HG02840 (cell line): ENCODE measurements at regions not wholly inside any gene's neighbourhood (a gene's known extent, or its start where the extent isn't known, plus 50 kb on each side); places are given as distances from the start of the nearest gene placed in this dataset.
"Not testable (repeated sequence)": the region's sequence is repeated elsewhere in the genome, so short reads cannot be mapped to it uniquely, and the experiment has no call there.

ENCODE experiments used
- ATAC-seq: cut with Tn5 transposase; IDR thresholded peaks from one replicate; pipeline ENCODE4 v1.9.1; 2021; ENCODE audit warnings: mild to moderate bottlenecking, moderate library complexity, moderate number of reproducible peaks; ENCODE audit not compliant: unreplicated experiment, low FRiP score

DNA sequence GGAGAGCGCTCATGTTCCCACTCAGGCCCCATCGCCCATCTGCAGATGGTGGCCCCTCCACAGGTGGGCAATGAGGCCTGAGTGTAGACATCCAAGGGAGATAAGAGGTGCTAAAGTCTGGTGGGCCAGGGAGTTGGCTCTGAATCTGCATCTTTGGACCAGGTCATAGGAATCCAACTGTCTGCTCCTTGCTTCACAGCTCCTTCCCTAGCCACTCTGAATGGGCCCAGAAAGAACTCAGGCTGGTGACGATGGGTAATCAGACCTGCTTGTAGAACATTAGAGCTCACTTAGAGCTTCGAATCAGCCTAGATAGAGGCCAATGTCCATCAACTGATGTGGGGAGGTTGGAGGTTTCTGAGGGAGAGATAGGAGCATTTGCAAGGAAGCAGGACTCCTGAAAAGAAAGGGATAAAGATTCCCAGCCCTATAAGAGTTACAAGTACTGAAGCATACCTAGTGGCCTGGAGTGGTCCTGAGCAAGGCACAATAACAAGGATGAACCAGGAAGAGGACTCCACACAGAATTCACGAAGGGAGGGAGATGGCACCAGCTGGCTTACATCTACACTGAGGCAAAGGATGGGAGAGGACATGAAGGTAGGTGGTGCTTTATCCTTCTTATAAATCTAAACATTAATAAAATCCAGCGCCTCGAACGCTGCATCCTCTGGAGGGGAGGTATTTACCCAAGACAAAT lies 132.8 kb upstream of the ALDH1B1 start:
- no peak for ATAC-seq

DNA sequence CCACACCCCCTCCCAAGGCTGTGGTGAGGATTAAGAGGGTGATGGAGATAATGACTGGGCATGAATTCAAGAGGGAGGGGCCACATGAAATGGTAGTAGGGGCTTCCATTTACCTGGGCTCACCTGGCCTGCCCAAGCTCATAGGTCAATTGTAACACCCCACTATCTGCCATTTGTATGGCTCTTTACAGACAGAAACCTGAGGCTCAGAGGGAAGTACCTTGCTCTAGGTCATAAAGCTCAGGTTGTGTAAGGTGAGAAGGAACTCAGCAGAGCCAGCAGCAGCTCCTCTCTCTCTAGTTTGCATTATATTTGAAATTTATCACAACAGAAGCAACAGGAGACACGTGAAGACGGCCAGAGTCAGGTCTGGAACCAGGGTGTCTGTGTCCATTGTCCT lies 133.4 kb upstream of the ALDH1B1 start:
- no peak for ATAC-seq

DNA sequence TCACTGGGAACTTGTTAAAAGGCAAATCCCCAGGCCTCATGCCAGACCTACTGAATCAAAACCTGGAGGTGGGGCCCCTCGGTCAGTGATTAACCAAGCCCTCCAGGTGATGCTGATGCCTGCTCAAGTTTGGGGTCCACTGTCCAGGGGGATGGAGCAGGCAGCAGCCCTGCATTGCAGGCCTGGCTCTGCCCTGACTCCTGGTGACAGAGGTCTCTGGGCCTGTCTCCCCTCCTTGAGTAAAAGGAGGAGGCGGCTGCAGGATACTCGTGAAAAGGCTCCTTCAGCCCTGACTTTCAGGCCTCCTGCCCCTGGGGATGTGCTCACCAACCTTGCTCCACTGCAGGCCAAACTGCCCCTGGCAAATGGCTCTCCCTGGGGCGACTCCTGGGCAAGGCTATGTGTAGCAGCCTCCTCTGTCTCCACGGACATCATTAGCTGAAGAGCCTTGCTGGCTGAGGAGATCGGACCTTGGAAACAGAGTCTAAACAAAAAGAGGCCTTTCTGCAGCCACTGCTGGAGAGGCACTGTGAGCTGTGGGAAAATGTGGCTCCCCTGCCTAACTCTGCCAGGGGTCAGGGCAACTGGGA lies 134.8 kb upstream of the ALDH1B1 start:
- ATAC-seq, result no peak

DNA sequence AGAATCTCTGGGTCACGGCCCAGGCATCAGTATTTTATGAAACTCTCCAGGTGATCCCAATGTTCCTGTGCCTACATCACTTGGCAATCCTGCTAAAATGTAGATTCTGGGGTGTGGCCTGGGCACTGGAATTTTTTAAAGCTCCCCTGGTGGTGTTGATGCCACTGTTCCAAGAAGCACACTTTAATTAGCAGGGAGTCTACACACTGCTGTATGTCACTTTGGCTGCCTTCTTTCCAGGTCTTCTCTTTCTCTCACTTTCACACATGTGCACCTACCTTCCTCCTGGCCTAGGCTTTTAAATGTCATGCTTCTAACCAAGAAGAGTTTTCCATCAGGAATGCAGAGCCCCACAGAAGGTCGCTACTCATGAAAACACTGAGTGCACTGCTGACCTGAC lies 136.0 kb upstream of the ALDH1B1 start:
- no peak for ATAC-seq

DNA sequence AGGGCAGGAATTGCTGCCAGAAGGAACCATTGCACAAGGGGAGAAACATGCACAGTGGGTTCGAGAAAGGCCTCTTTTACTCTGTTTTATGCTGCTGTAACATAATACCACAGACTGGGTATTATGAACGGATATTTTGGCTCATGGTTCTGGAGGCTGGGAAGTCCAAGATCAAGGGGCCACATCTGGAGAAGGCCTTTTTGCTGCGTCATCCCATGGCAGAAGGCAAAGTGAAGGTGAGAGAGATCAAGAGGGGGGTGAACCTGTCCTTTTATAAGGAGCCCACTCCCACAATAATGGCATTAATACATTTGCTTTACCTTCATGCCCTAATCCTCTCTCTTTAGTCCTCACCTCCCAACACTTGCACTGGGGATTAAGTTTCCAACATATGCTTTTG lies 136.9 kb upstream of the ALDH1B1 start:
- no peak for ATAC-seq

DNA sequence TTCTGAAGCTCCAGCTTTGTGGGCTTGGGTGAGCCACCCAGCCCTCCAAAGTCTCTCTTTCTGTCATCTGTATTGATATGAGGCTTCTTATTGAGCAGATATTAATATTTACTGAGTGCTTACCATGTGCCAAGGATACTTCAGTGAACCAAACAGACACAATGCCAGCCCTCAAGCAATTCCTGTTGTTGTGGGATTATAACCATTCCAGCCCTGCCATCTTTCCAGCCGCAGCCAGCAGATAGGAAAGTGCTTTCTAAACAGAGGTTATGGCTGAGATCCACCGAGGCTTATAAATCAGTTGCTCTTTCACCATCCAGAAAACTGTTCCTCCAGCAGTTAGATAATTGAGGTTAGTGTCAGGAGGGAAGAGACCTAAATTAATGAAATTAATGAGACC lies 137.7 kb upstream of the ALDH1B1 start:
- no peak for ATAC-seq

DNA sequence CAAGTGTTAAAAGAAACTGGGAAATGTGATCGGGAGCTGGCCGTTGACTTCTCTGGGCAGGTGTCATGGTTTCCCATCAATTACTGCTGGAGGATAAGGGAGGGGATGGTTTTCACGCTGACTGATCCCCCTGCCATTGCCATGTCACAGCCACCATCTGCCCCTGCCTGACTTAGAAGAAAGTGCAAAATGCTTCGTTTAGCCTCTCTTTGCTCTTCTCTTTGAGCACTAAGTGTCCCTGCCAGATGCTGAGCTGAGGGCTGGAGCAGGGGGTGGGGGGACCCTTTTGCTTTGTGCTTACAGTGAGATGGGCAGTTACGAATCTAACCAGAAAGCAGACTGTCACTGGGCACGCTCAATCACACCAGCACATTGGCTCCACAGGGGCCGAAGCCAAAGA lies 138.4 kb upstream of the ALDH1B1 start:
- no peak for ATAC-seq

DNA sequence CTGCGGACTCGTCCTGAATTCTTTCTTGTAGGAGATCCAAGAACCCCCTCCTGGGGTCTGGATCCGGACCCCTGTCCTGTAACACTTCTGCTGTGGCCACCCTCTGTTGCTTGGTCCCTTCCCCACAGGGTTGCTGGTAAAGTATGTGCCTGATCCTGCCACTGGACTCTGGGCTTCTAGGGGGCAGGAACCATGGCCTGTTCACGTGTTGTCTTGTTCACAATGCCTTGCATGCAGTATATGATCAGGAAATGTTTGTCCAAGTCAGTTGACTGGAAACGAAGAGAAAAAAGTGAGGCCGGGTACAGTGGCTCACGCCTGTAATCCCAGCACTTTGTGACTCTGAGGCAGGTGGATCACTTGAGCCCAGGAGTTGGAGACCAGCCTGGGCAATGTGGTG lies 139.3 kb upstream of the ALDH1B1 start:
- ATAC-seq, result no peak

DNA sequence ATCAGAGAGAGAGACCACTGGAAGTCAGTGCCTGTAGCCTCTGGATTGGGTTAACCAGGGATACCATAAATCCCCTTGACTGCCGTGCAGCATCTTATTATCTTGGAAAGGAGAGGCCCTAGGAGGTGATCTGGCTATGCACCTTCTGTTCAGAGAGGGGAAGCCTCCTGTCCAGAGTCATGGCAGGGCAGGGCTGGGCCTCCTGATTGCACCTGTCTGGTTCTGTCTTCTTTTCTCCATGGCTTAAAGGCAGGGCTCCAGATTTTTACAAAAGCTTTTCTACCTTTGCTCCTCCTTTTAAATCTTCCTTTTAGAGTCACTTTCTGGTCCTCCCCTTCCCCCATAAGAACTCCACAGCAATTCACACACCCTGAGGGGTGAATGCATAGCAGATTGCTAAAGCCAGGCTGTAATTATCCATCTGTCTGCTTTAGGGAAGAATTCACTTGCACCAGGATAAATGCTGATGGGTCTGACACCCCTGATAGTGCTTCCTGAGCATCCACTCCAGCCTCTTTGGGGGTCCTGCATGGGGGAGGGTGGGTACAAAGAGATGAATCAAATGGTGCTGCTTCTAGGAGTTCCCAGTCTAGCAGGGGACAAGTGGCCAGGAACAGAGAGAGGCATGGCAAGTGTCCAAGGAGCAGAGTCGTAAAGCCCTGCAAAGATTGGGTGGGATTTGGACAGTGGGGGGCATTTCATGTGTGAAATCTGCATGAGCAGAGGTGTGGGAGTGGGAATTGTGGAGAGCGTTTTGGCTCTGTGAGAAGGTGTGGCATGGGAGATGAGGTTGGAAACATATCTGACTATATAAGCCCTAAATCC lies 141.3 kb upstream of the ALDH1B1 start:
- ATAC-seq, result no peak

DNA sequence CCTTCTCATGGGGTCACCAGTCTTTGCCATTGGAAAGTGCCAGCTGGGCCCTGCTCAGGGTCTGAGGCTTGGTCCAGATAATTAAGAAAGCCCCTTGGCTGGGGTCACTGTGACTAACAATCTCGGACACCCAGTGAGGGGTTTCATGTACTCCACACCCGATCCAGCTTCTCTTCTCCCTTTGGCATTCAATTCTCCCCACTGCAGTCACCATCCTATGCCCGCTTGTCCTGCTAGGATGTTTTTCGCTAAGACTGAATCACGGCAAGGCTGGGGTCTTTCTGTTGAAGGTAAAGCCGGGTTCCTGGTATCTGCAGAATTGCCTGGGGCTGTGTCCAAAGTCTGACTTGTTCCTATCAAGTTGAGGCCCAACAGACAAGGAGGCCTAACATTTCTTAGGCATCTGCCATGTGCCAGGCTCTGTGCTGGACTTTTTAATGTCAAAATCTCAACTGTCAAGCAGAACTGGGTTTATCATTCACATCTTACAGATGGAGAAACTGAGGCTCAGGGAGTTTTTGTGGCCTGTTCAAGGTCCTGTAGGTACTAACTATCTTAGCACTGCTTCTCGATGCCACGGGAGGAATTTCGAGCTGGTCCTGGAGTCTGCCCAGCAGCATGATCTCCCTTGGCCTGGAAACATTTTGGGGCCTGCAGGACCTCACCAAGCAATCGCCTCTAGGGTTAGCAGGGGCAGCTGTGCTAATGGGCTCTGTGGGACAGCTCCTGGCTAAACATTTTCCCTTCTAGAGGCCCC lies 142.0 kb upstream of the ALDH1B1 start:
- ATAC-seq, result no peak

DNA sequence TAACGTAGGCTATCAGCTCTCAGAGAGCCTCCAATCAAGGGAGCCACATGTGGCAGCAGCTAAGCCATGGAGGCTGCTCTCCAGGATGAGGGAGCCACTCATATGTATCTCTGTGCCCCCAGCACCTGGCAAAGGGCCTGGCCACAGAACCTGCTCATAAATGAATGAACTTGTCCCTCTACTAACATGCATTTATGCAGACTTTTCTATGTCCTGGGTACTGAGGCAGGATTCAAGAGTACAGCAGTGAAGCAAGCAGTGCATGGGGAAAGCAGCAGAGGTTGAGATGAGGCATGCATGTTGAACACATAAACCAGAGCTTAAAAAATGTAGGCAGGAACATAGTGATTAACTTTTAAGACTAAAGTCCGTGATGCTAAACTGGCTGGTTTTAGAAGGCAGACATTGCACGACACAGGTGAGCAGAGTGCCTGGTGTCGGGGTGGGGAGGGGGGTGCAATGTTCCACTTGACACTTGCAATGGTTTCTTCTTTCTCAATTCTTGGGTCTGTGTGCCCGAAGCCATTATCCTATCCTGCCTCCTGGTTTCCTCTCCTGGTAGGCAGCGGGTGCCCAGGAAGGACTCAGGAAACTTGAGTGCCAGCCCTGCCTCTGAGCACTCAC lies 142.8 kb upstream of the ALDH1B1 start:
- no peak for ATAC-seq

DNA sequence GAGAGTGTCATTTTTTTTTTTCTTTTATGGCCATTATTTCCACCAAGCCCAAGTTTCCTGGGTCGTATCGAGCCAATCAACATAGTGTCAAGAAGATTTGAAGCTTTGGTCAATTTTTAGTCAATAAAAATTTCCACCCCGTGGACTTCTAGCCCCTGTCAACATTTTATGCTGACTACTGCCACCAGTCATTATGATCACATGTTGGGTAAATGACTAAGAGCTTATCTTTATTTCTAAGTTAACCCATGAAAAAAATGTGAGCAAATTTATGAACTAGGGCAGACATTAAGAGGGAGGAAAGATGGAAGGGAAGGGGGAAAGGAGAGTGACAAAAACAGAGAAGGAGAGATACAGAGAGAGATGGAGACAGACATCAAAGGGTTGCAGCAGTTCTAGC lies 143.5 kb upstream of the ALDH1B1 start:
- ATAC-seq, result no peak

DNA sequence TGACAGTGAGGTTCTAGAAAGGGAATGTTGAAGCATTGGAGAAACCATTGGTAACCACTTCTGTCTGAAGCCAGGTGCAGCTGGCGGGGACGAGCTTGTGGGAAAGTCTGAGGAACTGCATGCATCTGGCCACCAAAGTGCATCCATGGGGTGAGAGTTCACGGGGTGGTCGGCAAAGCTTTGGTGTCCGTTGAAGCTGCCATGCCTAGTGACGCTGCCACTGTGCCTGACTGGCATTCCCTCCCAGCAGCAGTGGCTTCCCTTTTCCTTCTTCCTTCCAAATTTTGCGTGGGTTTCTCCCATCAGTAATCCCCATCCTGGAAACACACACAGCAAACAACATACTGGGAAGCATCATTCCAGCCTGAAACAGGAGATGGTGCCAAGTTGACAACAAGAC lies 145.7 kb upstream of the ALDH1B1 start:
- ATAC-seq, result no peak

DNA sequence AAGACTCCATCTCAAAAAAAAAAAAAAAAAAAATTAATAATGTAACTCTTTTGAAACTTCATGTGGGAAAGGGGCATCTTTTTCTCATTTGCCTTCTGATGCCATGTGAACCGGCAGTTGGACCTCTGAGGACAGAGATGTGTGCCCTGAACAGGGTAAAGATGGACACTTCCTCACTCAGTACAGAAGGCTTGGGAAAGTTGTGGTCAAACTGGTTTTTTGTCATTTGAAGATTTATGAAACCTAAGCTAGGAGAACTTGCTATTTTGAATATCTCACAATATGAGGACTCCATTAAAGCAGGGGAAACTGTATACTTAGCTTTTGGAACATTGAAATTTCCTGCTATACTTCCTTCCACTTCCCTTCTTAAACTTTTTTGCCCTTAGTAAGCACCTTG lies 147.5 kb upstream of the ALDH1B1 start:
- no peak for ATAC-seq

DNA sequence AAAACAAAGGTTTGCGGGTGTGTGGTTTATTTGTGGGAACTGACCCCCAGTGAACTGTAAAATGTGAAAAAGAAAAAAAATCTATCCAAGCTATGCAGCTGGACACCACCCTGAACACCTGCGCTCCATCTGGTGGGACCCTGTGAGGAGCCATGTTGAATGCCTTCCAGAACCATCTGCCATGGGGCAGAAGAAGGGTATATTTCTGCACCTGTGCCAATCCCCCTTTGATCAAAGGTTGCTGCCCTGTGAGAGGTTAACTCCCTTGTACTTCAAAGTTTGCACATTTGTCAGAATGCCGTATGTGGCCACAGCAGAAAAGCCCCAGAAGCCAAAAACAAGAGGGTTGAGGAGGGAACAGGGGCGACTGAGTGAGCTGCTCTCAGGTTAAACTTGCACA lies 148.5 kb upstream of the ALDH1B1 start:
- ATAC-seq, result no peak

DNA sequence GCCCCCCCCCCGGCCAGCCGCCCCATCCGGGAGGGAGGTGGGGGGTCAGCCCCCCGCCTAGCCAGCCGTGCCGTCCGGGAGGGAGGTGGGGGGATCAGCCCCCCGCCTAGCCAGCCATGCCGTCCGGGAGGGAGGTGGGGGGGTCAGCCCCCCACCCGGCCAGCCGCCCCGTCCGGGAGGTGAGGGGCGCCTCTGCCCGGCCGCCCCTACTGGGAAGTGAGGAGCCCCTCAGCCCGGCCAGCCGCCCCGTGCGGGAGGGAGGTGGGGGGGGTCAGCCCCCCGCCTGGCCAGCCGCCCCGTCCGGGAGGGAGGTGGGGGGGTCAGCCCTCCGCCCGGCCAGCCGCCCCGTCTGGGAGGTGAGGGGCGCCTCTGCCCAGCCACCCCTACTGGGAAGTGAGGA lies 150.4 kb upstream of the ALDH1B1 start:
- ATAC-seq, result not testable (repeated sequence)

DNA sequence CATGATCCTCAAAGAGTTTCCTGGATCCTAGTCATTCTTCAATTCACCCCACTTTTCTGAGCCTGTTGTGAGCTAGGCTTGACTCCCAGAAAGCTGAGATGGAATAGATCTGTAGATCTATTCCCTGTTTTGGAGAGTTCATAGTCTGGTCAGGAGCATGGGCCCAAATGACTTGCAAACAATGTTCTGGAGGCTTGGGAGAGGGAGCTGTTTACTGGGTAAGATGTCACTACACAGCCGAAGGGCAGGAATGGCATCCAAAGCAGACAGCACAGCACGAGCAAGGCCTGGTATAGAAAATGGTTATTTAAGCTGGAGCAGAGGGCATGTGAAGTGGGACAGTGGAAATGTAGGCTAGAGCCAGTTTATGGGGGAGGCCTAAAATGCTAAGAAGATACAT lies 152.5 kb upstream of the ALDH1B1 start:
- ATAC-seq, result no peak

DNA sequence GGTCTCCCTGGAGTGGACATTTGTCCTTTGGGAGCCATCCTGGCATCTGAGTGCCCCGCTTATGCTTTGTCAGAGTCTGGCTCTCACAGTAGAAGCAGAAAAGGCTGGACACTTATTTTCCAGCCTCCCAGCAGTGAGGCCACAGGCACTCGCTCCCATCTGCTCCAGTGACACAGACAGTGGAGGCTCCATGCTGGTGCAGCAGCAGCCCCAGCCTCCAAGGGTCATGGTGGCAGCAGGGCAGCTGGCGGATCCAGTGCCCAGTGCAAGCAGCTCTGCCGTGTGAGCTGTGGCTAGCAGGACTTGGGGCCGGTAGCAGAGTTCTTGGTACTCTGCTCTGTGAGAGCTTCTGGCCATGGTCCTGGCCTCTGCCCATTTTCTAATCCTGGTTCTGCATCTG lies 157.3 kb upstream of the ALDH1B1 start:
- no peak for ATAC-seq

DNA sequence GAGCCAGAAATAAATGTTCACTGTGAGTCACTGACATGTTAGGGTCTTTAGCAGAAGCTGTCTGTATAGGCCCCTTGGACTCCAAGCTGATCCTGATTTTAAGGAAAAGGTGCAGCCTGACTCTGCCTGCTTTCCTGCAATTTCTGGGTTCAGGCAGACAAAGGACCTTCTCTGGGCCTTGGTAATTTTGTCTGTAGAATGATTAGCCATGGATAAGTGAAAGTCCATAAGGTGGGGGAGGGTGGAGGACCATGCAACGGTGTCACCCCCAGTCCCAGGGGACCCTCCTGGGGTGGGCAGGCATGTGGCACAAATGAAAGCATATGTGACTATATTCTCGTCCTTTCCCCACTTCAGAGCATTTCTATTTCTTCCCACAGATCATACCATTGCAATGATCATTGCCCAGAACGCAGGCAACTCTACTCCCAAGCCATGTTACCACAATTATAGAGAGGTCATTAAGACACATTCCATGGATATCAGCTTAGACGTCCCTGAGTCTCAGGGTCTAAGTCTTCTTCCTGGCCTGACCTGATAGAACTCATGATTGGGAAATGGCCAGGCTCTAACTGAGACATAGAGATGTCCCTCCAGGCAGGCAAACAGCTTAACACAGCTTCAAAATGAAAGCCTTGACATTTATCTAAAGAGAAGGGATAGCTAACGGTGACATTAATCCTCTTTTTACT lies 157.9 kb upstream of the ALDH1B1 start:
- no peak for ATAC-seq

DNA sequence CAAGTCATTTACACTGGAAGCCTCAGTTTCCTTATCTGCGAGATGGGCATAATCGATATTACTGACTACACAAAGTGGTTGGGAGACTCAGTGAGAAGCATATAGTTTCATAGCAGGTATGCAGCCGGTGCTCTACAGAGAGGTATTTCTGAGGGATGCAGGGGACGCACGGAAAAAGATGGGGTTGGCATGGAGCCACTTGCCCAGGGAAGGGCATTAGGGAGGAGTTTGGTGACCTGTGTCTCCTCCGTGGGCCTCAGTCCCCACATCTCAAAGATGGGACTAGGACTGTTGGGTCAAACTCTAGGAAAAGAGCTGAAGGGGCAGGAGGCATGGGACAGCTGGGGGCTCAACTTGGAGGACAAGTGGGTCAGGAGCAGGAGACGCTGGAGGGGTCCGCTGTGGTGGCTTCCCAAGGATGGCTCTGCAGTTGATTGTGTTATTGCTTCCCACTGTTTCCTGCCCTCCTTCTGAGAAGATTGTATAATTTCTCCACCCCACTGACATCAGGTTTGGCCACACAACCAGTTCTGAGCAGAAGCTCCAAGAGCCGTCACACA lies 158.6 kb upstream of the ALDH1B1 start:
- ATAC-seq, result no peak
